OCI-LY7 (cell line): ENCODE measurements at regions not wholly inside any gene's neighbourhood (a gene's known extent, or its start where the extent isn't known, plus 50 kb on each side); places are given as distances from the start of the nearest gene placed in this dataset.

ENCODE experiments used
- BruUV-seq: library from RNA; stranded (reverse); fragments of 400-500 nt; replicated peaks from 2 replicates; lab custom pipeline; 2021; lab: Mats Ljungman, UMichigan
- CTCF ChIA-PET: fragments of 300-600 bp; sonication (Branson Sonifier 250); formaldehyde crosslinking; loops from one replicate; lab custom pipeline; 2022; ENCODE audit warnings: antibody characterized with exemption; ENCODE audit not compliant: unreplicated experiment; lab: Charles Lee
- POLR2A ChIA-PET: fragments of 300-600 bp; sonication (Branson Sonifier 250); formaldehyde crosslinking; loops from one replicate; lab custom pipeline; 2022; ENCODE audit warnings: antibody characterized with exemption; lab: Charles Lee
- DNase-seq: peaks from one replicate; pipeline ENCODE4 v3.0.0-alpha.2; 2015; ENCODE audit warnings: low spot score
- H2AFZ ChIP-seq: fragments of 200-600 bp; sonication (generic), shearing (Covaris generic); 2 replicates; pipeline ENCODE4 v1.6.1; 2014; ENCODE audit warnings: mild to moderate bottlenecking, antibody characterized with exemption, low read length, moderate library complexity
- H3K27ac ChIP-seq: fragments of 200-600 bp; sonication (generic); 2 replicates; pipeline ENCODE4 v1.5.1; 2014; ENCODE audit warnings: mixed run types, low read depth, mild to moderate bottlenecking, moderate library complexity, low read length, inconsistent platforms; ENCODE audit not compliant: poor library complexity, severe bottlenecking
- H3K36me3 ChIP-seq: fragments of 200-600 bp; sonication (generic); 2 replicates; pipeline ENCODE4 v1.6.1; 2014; ENCODE audit warnings: mild to moderate bottlenecking, antibody characterized with exemption, low read length, moderate library complexity, mixed read lengths; ENCODE audit not compliant: insufficient read depth
- H3K4me1 ChIP-seq: fragments of 200-600 bp; sonication (generic); 2 replicates; pipeline ENCODE4 v1.5.1; 2014; ENCODE audit warnings: mild to moderate bottlenecking, low read length; ENCODE audit not compliant: insufficient read depth, poor library complexity, severe bottlenecking
- H3K4me2 ChIP-seq: fragments of 200-600 bp; sonication (generic); 2 replicates; pipeline ENCODE4 v1.6.1; 2014; ENCODE audit warnings: mild to moderate bottlenecking, low read length
- H3K4me3 ChIP-seq: fragments of 200-600 bp; sonication (generic); 2 replicates; pipeline ENCODE4 v1.5.1; 2014; ENCODE audit warnings: mild to moderate bottlenecking, low read depth, low read length; ENCODE audit not compliant: poor library complexity, severe bottlenecking
- H3K79me2 ChIP-seq: fragments of 200-600 bp; sonication (generic); 2 replicates; pipeline ENCODE4 v1.6.1; 2016; ENCODE audit warnings: low read depth, mild to moderate bottlenecking, low read length, moderate library complexity, mixed read lengths; ENCODE audit not compliant: insufficient read depth
- H3K9me2 ChIP-seq: fragments of 200-600 bp; sonication (generic); 2 replicates; pipeline ENCODE4 v1.6.1; 2016; ENCODE audit warnings: mild to moderate bottlenecking, low read length, mixed read lengths; ENCODE audit not compliant: insufficient read depth
- H3K9me3 ChIP-seq: fragments of 200-600 bp; sonication (generic); 2 replicates; pipeline ENCODE4 v1.6.1; 2014; ENCODE audit warnings: mild to moderate bottlenecking, mixed run types, low read length, mixed read lengths
- H4K20me1 ChIP-seq: fragments of 200-600 bp; sonication (generic); 2 replicates; pipeline ENCODE4 v1.6.1; 2014; ENCODE audit warnings: mild to moderate bottlenecking, antibody characterized with exemption, low read length, moderate library complexity, mixed read lengths; ENCODE audit not compliant: insufficient read depth
- CTCF ChIP-seq: fragments of 200-600 bp; sonication (generic); conservative IDR thresholded peaks from 2 replicates; pipeline ENCODE4 v1.5.1; 2014; ENCODE audit warnings: mild to moderate bottlenecking, antibody characterized with exemption, low read length, moderate library complexity, mixed read lengths
- EZH2phosphoT487 ChIP-seq: fragments of 200-600 bp; sonication (generic); IDR thresholded peaks from 2 replicates; pipeline ENCODE4 v1.6.1; 2018; ENCODE audit warnings: low read depth, borderline replicate concordance, mild to moderate bottlenecking, mixed run types, antibody characterized with exemption, low read length, moderate library complexity, mixed read lengths
- intact Hi-C: fragments of 100-400 bp; cut with micrococcal nuclease; formaldehyde crosslinking; loops from one replicate; pipeline ENCODE4 v1.10.0; 2022; ENCODE audit not compliant: unreplicated experiment

GRCh38 chr6:169051371-169051770 lies 202.3 kb downstream of the THBS2 start:
- TF ChIP-seq CTCF (no peak), EZH2phosphoT487 (no peak)
- Histone ChIP-seq H3K4me1 (no peaks in the 10 kb centered on the region), H3K27ac (no peak overlapping the region), H3K4me3 (no peak overlapping the region), H2AFZ (no peak overlapping the region), H4K20me1 (no peaks in the 10 kb centered on the region), H3K9me2 (no peaks in the 10 kb centered on the region), H3K9me3 (no peaks in the 10 kb centered on the region), H3K79me2 (no peaks in the 10 kb centered on the region), H3K4me2 (no peak overlapping the region), H3K36me3 (no peaks in the 10 kb centered on the region)
- POLR2A ChIA-PET, result no interaction called here
- BruUV-seq, result no TSS peak
- DNase-seq, result no peak
- CTCF ChIA-PET, result no interaction called here
- intact Hi-C loops, result no loop called here

DNA sequence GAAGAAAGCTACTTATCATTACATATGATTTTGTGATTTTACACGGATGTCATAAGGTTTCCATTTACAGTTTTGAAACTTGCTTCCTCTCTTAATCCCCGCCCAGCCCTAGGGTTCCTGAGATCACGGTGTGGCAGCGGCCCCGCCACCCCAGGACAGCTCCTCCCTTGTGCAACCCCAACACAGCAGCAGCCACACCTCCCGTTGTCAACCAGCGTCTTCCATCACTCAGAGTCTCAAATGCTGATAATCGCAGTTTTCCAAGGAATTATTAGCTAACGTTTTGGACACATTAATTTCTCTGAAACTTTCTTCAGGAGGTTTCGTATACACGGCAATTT lies 204.8 kb downstream of the THBS2 start:
- no peaks in the 10 kb centered on the region for H3K36me3 ChIP-seq
- no peaks in the 10 kb centered on the region for H3K4me1 ChIP-seq
- H3K79me2 ChIP-seq, result no peaks in the 10 kb centered on the region
- no peak overlapping the region for H2AFZ ChIP-seq
- DNase-seq, result no peak
- intact Hi-C loops, result no loop called here
- no peaks in the 10 kb centered on the region for H3K9me2 ChIP-seq
- BruUV-seq, result no TSS peak
- H3K4me2 ChIP-seq, result no peak overlapping the region
- H3K4me3 ChIP-seq, result no peak overlapping the region
- TF ChIP-seq EZH2phosphoT487, result no peak
- no peaks in the 10 kb centered on the region for H3K9me3 ChIP-seq
- H4K20me1 ChIP-seq, result no peaks in the 10 kb centered on the region
- ChIA-PET CTCF (no interaction called here), POLR2A (interaction anchor here (0.7 kb wide), 1 partner anchor 9 kb away, joined by 3 read pairs; no protein-coding TSS in a partner anchor)
- H3K27ac ChIP-seq, result no peak overlapping the region

DNA sequence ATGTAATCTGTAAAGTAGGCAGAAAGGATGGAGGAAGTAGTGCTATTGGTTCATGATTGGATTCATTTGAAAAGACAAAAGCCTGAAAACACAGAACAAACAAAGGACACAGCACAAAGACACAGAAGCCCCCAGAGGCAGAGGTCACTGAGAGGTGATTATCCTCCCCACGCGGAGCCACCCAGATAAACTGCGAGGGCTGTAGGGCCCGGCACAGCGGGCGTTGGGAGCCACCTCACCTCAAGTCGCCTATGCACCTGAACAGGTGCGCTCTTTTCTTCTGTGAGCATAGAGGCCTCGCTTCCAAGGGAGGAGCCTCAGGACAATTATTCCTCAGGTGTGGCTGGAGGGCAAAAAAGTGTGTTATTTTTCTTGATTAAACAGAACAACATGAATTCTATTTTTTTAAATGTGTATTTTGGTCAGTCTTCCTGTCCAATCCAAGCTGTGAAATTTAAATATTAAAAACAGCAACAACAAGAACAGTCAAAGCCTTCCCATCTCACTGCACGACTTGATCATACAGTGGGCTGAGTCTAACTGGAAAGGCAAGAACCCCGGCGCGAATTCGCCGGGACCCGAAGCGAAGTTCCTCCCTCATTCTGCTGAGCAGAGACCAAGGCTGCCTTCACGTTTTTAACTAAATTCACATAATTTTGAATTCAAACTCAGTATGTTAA lies 205.3 kb downstream of the THBS2 start:
- no peak overlapping the region for H3K4me2 ChIP-seq
- H2AFZ ChIP-seq, result no peak overlapping the region
- no peak overlapping the region for H3K4me3 ChIP-seq
- intact Hi-C loops, result no loop called here
- H3K9me2 ChIP-seq, result no peaks in the 10 kb centered on the region
- H4K20me1 ChIP-seq, result no peaks in the 10 kb centered on the region
- BruUV-seq, result no TSS peak
- no peaks in the 10 kb centered on the region for H3K9me3 ChIP-seq
- no peak for DNase-seq
- ChIA-PET CTCF (no interaction called here), POLR2A (interaction anchor here (0.7 kb wide), 1 partner anchor 9 kb away, joined by 3 read pairs; no protein-coding TSS in a partner anchor)
- no peaks in the 10 kb centered on the region for H3K36me3 ChIP-seq
- H3K27ac ChIP-seq, result no peak overlapping the region
- H3K4me1 ChIP-seq, result no peaks in the 10 kb centered on the region
- TF ChIP-seq CTCF (no peak), EZH2phosphoT487 (no peak)
- H3K79me2 ChIP-seq, result no peaks in the 10 kb centered on the region
